DMS114 treated with DMSO at 0.1 percent for 48 hours (cell line): ENCODE measurements at regions not wholly inside any gene's neighbourhood (a gene's known extent, or its start where the extent isn't known, plus 50 kb on each side); places are given as distances from the start of the nearest gene placed in this dataset.
"Not testable (repeated sequence)": the region's sequence is repeated elsewhere in the genome, so short reads cannot be mapped to it uniquely, and the experiment has no call there.

ENCODE experiments used
- DNase-seq: peaks from one replicate; lab custom pipeline; 2025; ENCODE audit not compliant: unreplicated experiment; lab: John Stamatoyannopoulos, UW

GRCh38 chr7:137110535-137110934 is 233.0 kb downstream of the PTN start:
- DNase-seq = no peak

GRCh38 chr7:137110091-137110509 is 233.4 kb downstream of the PTN start:
- no peak for DNase-seq

- DNase-seq = not testable (repeated sequence)
Measured at GRCh38 chr7:137107802-137108201, 235.7 kb downstream of the PTN start.

- DNase-seq = not testable (repeated sequence)
Measured at GRCh38 chr7:137103526-137103925, 235.1 kb downstream of the CHRM2 start.

- DNase-seq = no peak
Measured at GRCh38 chr7:137097111-137097510, 228.7 kb downstream of the CHRM2 start.

- DNase-seq = no peak
Measured at GRCh38 chr7:137096607-137097006, 228.2 kb downstream of the CHRM2 start.

GRCh38 chr7:137093198-137093597 is 224.7 kb downstream of the CHRM2 start:
- DNase-seq = no peak

- no peak for DNase-seq
Measured at GRCh38 chr7:137091396-137091795, 222.9 kb downstream of the CHRM2 start.

GRCh38 chr7:137086896-137087295 is 218.4 kb downstream of the CHRM2 start:
- DNase-seq = no peak

- no peak for DNase-seq
Measured at GRCh38 chr7:137084607-137085380, 216.3 kb downstream of the CHRM2 start.

- DNase-seq = no peak
Measured at GRCh38 chr7:137082391-137082790, 213.9 kb downstream of the CHRM2 start.

GRCh38 chr7:137081321-137082093 is 213.1 kb downstream of the CHRM2 start:
- DNase-seq = no peak

GRCh38 chr7:137080516-137081203 is 212.2 kb downstream of the CHRM2 start:
- DNase-seq = no peak

- DNase-seq = no peak
Measured at GRCh38 chr7:137078781-137079180, 210.3 kb downstream of the CHRM2 start.

GRCh38 chr7:137074391-137075030 is 206.1 kb downstream of the CHRM2 start:
- DNase-seq = no peak

GRCh38 chr7:137073571-137074325 is 205.3 kb downstream of the CHRM2 start:
- no peak for DNase-seq
